ENCODE measurements at regions not wholly inside any gene's neighbourhood (a gene's known extent, or its start where the extent isn't known, plus 50 kb on each side); places are given as distances from the start of the nearest gene placed in this dataset.
"Not testable (repeated sequence)": the region's sequence is repeated elsewhere in the genome, so short reads cannot be mapped to it uniquely, and the experiment has no call there.

DNA sequence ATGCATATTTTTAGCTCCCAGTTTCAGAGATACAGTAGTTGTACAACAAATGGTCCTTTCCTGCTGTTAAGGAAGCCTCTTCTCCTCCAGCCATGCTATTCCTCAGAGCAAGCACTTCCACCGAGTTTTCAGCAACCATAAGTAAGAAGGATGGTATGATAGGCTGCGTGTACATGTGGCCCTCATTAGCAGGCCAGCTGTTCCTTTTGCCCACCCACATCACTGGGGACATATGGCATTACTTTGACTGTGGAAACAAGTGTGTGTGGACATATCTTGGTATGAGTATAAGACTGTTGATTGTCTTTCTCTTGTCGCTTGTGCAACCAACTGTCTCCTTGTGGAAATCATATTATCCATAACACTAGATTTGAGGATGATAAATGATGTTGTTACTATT, 129.4 kb upstream of the ZNF717 start:
- not testable (repeated sequence) for H3K27me3 ChIP-seq (ENCODE audit: low read depth, low read length); H3K36me3 ChIP-seq (ENCODE audit: control insufficient read depth in 1 of 2, insufficient read depth in 2 of 2, low read length in 2 of 2); H3K4me1 ChIP-seq (ENCODE audit: control insufficient read depth in 1 of 2, insufficient read depth in 2 of 2, low read length in 2 of 2); H3K9me3 ChIP-seq (ENCODE audit: control insufficient read depth in 1 of 2, low read length in 2 of 2); H3K4me3 ChIP-seq (ENCODE audit: low read depth in 1 of 2, low read length in 2 of 2); H3K27ac ChIP-seq (ENCODE audit: low read length)

- Histone ChIP-seq H3K27ac (ENCODE audit: low read length) (no peak overlapping the region), H3K9me3 (ENCODE audit: control insufficient read depth in 1 of 2, low read length in 2 of 2) (no peaks in the 10 kb centered on the region), H3K4me3 (ENCODE audit: low read depth in 1 of 2, low read length in 2 of 2) (no peak overlapping the region), H3K4me1 (ENCODE audit: control insufficient read depth in 1 of 2, insufficient read depth in 2 of 2, low read length in 2 of 2) (no peaks in the 10 kb centered on the region), H3K27me3 (ENCODE audit: low read depth, low read length) (no peaks in the 10 kb centered on the region), H3K36me3 (ENCODE audit: control insufficient read depth in 1 of 2, insufficient read depth in 2 of 2, low read length in 2 of 2) (no peaks in the 10 kb centered on the region)
These were observed 153.6 kb upstream of the ZNF717 start for GRCh38 chr3:75938921-75939320.

DNA sequence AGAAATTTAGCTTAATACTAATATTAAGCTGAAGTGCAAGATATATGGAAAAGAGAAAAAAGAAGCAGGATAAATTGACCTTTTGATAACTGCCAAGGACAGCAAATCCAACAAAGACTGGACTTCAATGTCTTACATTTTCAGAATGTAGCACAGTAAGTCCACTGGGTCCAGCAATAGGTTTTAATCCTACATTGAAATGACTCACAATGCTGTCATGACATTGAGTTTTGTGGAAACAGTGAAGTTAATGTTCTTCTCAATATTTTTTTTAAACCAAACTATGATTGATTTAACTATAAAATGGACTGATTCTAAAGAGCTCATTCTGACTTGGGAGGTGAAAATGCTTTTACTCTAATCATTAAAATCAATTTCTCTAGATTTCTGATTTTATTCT, 166.6 kb upstream of the ZNF717 start:
- no peaks in the 10 kb centered on the region for H3K9me3 ChIP-seq (ENCODE audit: control insufficient read depth in 1 of 2, low read length in 2 of 2)
- H3K36me3 ChIP-seq (ENCODE audit: control insufficient read depth in 1 of 2, insufficient read depth in 2 of 2, low read length in 2 of 2) = no peaks in the 10 kb centered on the region
- no peak overlapping the region for H3K4me3 ChIP-seq (ENCODE audit: low read depth in 1 of 2, low read length in 2 of 2)
- H3K27ac ChIP-seq (ENCODE audit: low read length) = no peak overlapping the region
- no peaks in the 10 kb centered on the region for H3K4me1 ChIP-seq (ENCODE audit: control insufficient read depth in 1 of 2, insufficient read depth in 2 of 2, low read length in 2 of 2)
- no peaks in the 10 kb centered on the region for H3K27me3 ChIP-seq (ENCODE audit: low read depth, low read length)

DNA sequence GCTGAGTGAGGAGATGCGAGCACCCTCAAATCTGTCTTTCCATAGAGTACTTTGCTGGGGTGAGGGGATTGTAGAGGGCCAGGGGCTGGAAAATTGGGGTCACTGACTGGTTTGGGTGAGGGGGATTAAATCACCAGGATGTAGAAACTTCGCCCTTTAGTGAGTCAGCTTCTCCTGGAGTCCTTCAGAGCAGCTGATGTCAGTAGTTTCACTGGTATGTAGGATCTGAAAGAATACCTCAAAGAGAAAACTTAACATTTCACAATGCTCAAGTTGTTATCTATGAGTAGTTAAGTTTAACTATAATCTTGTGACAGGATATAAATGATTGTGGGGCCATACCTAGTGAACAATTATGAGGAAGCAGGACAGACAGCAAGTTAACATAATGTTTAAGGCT, 174.7 kb upstream of the ZNF717 start:
- not testable (repeated sequence) for H3K27ac ChIP-seq (ENCODE audit: low read length)

DNA sequence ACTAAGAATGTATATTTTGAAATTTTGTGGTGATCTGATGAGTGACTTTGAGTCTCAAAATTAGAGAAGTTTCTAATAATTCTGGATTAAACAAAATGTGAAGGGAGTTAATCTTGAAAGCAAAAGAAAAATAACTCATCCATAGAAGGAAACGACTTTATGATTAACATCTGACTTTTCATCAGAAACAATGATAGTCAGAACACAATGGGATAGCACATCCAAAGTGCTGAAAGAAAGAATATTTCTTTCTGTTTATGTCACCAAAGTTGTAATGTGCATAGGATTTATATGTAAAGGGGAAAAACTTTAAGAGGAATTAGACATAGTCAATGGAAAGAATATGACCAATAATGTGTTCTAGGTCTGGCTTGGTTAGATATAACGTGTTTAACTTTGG, 176.7 kb upstream of the ZNF717 start:
- not testable (repeated sequence) for H3K27me3 ChIP-seq (ENCODE audit: low read depth, low read length); H3K4me1 ChIP-seq (ENCODE audit: control insufficient read depth in 1 of 2, insufficient read depth in 2 of 2, low read length in 2 of 2); H3K9me3 ChIP-seq (ENCODE audit: control insufficient read depth in 1 of 2, low read length in 2 of 2); H3K4me3 ChIP-seq (ENCODE audit: low read depth in 1 of 2, low read length in 2 of 2); H3K36me3 ChIP-seq (ENCODE audit: control insufficient read depth in 1 of 2, insufficient read depth in 2 of 2, low read length in 2 of 2); H3K27ac ChIP-seq (ENCODE audit: low read length)

More for the DNA sequence above, 174.7 kb upstream of the ZNF717 start:
- not testable (repeated sequence) for H3K36me3 ChIP-seq (ENCODE audit: control insufficient read depth in 1 of 2, insufficient read depth in 2 of 2, low read length in 2 of 2); H3K4me1 ChIP-seq (ENCODE audit: control insufficient read depth in 1 of 2, insufficient read depth in 2 of 2, low read length in 2 of 2); H3K9me3 ChIP-seq (ENCODE audit: control insufficient read depth in 1 of 2, low read length in 2 of 2); H3K4me3 ChIP-seq (ENCODE audit: low read depth in 1 of 2, low read length in 2 of 2); H3K27me3 ChIP-seq (ENCODE audit: low read depth, low read length)

GRCh38 chr3:75967071-75967470, 181.7 kb upstream of the ZNF717 start:
- Histone ChIP-seq H3K4me3 (ENCODE audit: low read depth in 1 of 2, low read length in 2 of 2) (no peak overlapping the region), H3K27me3 (ENCODE audit: low read depth, low read length) (no peaks in the 10 kb centered on the region), H3K27ac (ENCODE audit: low read length) (no peak overlapping the region), H3K9me3 (ENCODE audit: control insufficient read depth in 1 of 2, low read length in 2 of 2) (peaks cover 0 to 5% of the 10 kb centered on the region in 2 donors), H3K4me1 (ENCODE audit: control insufficient read depth in 1 of 2, insufficient read depth in 2 of 2, low read length in 2 of 2) (no peaks in the 10 kb centered on the region), H3K36me3 (ENCODE audit: control insufficient read depth in 1 of 2, insufficient read depth in 2 of 2, low read length in 2 of 2) (no peaks in the 10 kb centered on the region)

DNA sequence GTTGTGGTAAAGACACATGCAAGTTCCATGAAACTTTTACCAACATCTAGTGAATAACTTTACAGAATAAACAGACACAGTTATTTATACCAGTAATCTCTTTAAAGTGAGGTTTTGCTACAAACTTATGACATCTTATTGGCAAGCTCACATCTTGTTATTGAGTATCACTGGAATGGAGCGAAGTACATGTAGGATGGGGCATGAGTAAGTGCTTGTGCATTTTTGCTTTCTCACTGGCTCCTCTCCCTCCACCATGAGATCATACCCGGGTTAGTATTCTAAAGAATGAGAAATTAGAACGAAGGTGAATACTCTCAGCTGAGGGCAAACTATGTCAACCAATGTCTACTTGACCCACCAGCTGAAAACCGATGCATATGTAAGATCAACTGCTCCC, 193.3 kb upstream of the ZNF717 start:
- Histone ChIP-seq H3K4me1 (ENCODE audit: control insufficient read depth in 1 of 2, insufficient read depth in 2 of 2, low read length in 2 of 2) (no peaks in the 10 kb centered on the region), H3K9me3 (ENCODE audit: control insufficient read depth in 1 of 2, low read length in 2 of 2) (no peaks in the 10 kb centered on the region), H3K27ac (ENCODE audit: low read length) (no peak overlapping the region), H3K27me3 (ENCODE audit: low read depth, low read length) (no peaks in the 10 kb centered on the region), H3K36me3 (ENCODE audit: control insufficient read depth in 1 of 2, insufficient read depth in 2 of 2, low read length in 2 of 2) (no peaks in the 10 kb centered on the region), H3K4me3 (ENCODE audit: low read depth in 1 of 2, low read length in 2 of 2) (no peak overlapping the region)

DNA sequence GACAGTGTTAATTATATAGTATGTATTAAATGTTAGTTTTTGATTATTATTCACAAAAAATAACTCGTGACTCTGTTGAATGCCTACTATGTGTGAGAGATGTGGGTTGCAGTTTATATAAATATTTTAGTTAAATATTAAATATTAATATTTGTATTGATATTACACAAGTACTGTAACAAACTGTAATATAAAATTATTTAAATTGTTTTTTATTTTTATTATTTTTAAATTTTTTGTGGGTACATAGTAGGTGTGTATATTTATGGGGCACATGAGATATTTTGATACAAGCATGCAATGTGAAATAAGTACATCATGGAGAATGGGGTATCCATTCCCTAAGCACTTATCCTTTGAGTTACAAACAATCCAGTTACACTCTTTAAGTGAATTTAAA, 196.1 kb upstream of the ZNF717 start:
- no peak overlapping the region for H3K27ac ChIP-seq (ENCODE audit: low read length)
- H3K27me3 ChIP-seq (ENCODE audit: low read depth, low read length) = no peaks in the 10 kb centered on the region
- H3K4me3 ChIP-seq (ENCODE audit: low read depth in 1 of 2, low read length in 2 of 2) = no peak overlapping the region
- no peaks in the 10 kb centered on the region for H3K36me3 ChIP-seq (ENCODE audit: control insufficient read depth in 1 of 2, insufficient read depth in 2 of 2, low read length in 2 of 2)
- no peaks in the 10 kb centered on the region for H3K4me1 ChIP-seq (ENCODE audit: control insufficient read depth in 1 of 2, insufficient read depth in 2 of 2, low read length in 2 of 2)
- H3K9me3 ChIP-seq (ENCODE audit: control insufficient read depth in 1 of 2, low read length in 2 of 2) = no peaks in the 10 kb centered on the region

DNA sequence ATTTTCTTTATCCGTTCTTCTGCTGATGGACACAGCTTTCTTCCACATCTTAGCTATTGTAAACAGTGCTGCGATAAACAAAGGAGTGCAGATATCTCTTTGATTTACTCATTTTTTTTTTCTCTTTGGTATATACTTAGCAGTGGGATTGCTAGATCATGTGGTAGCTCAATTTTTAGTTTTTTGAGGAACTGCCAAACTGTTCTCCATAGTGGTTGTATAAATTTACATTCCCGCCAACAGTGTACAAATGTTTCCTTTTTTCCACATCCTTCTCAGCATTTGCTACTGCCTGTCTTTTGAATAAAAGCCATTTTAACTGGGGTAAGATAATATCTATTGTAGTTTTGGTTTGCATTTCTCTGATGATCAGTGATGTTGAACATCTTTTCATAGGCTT, 196.8 kb upstream of the ZNF717 start:
- H3K9me3 ChIP-seq (ENCODE audit: control insufficient read depth in 1 of 2, low read length in 2 of 2) = no peaks in the 10 kb centered on the region
- no peaks in the 10 kb centered on the region for H3K36me3 ChIP-seq (ENCODE audit: control insufficient read depth in 1 of 2, insufficient read depth in 2 of 2, low read length in 2 of 2)
- no peak overlapping the region for H3K4me3 ChIP-seq (ENCODE audit: low read depth in 1 of 2, low read length in 2 of 2)
- no peaks in the 10 kb centered on the region for H3K27me3 ChIP-seq (ENCODE audit: low read depth, low read length)
- H3K4me1 ChIP-seq (ENCODE audit: control insufficient read depth in 1 of 2, insufficient read depth in 2 of 2, low read length in 2 of 2) = no peaks in the 10 kb centered on the region
- no peak overlapping the region for H3K27ac ChIP-seq (ENCODE audit: low read length)

GRCh38 chr3:75983111-75983510, 197.8 kb upstream of the ZNF717 start:
- H3K4me3 ChIP-seq (ENCODE audit: low read depth in 1 of 2, low read length in 2 of 2) = no peak overlapping the region
- H3K36me3 ChIP-seq (ENCODE audit: control insufficient read depth in 1 of 2, insufficient read depth in 2 of 2, low read length in 2 of 2) = no peaks in the 10 kb centered on the region
- no peaks in the 10 kb centered on the region for H3K27me3 ChIP-seq (ENCODE audit: low read depth, low read length)
- no peak overlapping the region for H3K27ac ChIP-seq (ENCODE audit: low read length)
- no peaks in the 10 kb centered on the region for H3K4me1 ChIP-seq (ENCODE audit: control insufficient read depth in 1 of 2, insufficient read depth in 2 of 2, low read length in 2 of 2)
- H3K9me3 ChIP-seq (ENCODE audit: control insufficient read depth in 1 of 2, low read length in 2 of 2) = no peaks in the 10 kb centered on the region

DNA sequence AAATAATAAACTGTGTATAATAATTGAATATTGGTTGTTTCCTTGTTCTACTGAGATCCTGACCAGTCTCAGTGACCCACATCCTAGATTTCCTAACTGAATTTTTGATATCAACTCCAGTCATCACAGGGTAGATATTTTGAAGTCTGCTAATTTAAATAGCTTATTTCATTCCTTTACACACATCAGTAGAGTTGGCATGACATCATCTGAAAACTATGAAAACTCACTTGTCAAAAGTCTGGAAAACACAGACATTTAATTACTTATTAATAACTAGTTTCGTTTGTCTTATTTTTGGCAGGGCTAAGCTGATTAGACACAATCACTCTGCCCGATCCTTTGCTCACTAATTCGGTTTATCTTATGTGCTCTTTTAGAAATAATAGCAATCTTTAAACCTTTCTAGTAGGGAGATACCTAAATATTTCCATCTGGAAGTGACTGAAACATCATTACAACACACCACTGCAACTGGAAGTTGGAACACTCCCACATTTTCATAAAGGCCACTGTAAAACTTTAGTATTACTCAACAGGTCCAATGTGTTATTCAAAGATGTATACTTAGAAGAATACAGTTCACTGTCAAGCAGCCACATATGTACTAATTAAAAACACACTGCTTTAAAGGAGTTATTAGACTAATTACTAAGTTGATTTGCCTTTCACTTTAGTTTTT, 198.4 kb upstream of the ZNF717 start:
- Histone ChIP-seq H3K27ac (ENCODE audit: low read length) (no peak overlapping the region), H3K36me3 (ENCODE audit: control insufficient read depth in 1 of 2, insufficient read depth in 2 of 2, low read length in 2 of 2) (no peaks in the 10 kb centered on the region), H3K4me3 (ENCODE audit: low read depth in 1 of 2, low read length in 2 of 2) (no peak overlapping the region), H3K9me3 (ENCODE audit: control insufficient read depth in 1 of 2, low read length in 2 of 2) (no peaks in the 10 kb centered on the region), H3K4me1 (ENCODE audit: control insufficient read depth in 1 of 2, insufficient read depth in 2 of 2, low read length in 2 of 2) (no peaks in the 10 kb centered on the region), H3K27me3 (ENCODE audit: low read depth, low read length) (no peaks in the 10 kb centered on the region)

DNA sequence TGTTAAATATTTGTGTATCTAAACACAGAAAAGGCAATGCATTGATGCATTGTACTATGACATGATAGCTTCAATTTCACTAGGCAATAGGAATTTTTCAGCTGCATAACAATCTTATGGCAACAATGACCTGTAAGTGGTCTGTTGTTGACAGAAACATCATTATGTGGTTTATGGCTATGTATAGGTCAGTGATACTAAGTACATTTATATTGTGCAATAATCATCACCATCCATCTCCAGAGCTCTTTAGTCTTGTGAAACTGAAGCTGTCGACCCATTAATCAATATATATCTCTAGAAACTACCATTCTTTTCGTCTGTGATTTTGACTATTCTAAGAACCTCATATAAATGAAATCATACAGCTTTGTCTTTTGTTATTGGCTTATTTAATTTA, 200.1 kb upstream of the ZNF717 start:
- H3K27me3 ChIP-seq (ENCODE audit: low read depth, low read length) = no peaks in the 10 kb centered on the region
- H3K4me3 ChIP-seq (ENCODE audit: low read depth in 1 of 2, low read length in 2 of 2) = no peak overlapping the region
- H3K9me3 ChIP-seq (ENCODE audit: control insufficient read depth in 1 of 2, low read length in 2 of 2) = no peaks in the 10 kb centered on the region
- H3K4me1 ChIP-seq (ENCODE audit: control insufficient read depth in 1 of 2, insufficient read depth in 2 of 2, low read length in 2 of 2) = no peaks in the 10 kb centered on the region
- no peak overlapping the region for H3K27ac ChIP-seq (ENCODE audit: low read length)
- no peaks in the 10 kb centered on the region for H3K36me3 ChIP-seq (ENCODE audit: control insufficient read depth in 1 of 2, insufficient read depth in 2 of 2, low read length in 2 of 2)
